Activated T-cell treated with anti-CD3 and anti-CD28 coated beads, Interleukin-2, amount 50 U/mL, for 24 hours (primary cell): ENCODE measurements at regions not wholly inside any gene's neighbourhood (a gene's known extent, or its start where the extent isn't known, plus 50 kb on each side); places are given as distances from the start of the nearest gene placed in this dataset.

Source experiments
- DNase-seq: peaks from one replicate; pipeline ENCODE4 v3.0.0-alpha.2; 2020
- H3K27ac Mint-ChIP-seq: 2 replicates; pipeline ENCODE4 v1.8.0; 2020; ENCODE audit warnings: mild to moderate bottlenecking, mixed read lengths
- H3K27me3 Mint-ChIP-seq: 2 replicates; pipeline ENCODE4 v1.8.0; 2020; ENCODE audit warnings: mixed read lengths
- H3K36me3 Mint-ChIP-seq: 2 replicates; pipeline ENCODE4 v1.8.0; 2020; ENCODE audit warnings: low read depth, mixed read lengths
- H3K4me1 Mint-ChIP-seq: 2 replicates; pipeline ENCODE4 v1.8.0; 2020; ENCODE audit warnings: low read depth, mixed read lengths
- H3K4me3 Mint-ChIP-seq: 2 replicates; pipeline ENCODE4 v1.8.0; 2020; ENCODE audit warnings: mild to moderate bottlenecking, moderate library complexity, mixed read lengths
- H3K9me3 Mint-ChIP-seq: 2 replicates; pipeline ENCODE4 v1.8.0; 2020; ENCODE audit warnings: mixed read lengths

DNA sequence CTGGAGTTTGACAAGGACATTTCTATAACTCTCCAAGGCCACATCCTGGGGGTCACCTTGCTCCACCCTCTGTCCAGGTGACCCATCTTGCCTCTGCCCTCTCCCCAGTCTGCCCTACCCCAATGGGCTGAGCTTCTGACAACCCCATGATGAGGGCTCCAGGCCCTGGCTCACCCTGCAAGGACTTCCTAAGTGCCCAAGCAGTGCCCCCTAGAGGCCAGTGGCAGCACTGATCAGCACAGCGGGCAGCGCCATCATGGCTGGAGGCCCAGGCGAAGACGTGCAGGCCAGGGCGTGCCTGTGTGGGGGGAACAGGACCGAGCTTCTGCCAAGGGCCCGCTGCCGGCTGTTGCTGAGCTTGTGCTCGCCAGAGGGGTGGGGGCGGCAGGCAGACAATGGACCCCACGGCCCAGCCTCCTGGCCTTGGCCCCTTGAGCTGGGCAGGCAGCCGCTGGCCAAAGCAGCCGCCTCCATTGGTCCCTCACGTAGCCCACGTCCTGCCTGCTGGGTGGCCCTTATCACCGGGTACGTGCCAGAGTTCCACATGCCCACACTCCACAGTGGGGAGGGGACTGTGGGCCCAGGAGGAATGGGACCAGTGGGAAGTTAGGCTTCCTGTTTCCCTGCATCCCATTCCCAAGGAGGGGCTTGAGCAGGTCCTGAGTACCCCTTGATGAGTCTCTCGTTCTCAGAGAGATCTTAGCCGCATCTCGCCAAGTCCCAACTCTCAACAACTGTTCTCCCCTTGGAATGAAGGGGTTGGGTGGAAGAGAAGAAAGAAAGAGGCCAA lies 64.3 kb downstream of the MRPL14 start:
- peaks cover 12% of the 10 kb centered on the region for H3K27me3 Mint-ChIP-seq
- peak; percentile 43 for DNase-seq
- no peaks in the 10 kb centered on the region for H3K36me3 Mint-ChIP-seq

DNA sequence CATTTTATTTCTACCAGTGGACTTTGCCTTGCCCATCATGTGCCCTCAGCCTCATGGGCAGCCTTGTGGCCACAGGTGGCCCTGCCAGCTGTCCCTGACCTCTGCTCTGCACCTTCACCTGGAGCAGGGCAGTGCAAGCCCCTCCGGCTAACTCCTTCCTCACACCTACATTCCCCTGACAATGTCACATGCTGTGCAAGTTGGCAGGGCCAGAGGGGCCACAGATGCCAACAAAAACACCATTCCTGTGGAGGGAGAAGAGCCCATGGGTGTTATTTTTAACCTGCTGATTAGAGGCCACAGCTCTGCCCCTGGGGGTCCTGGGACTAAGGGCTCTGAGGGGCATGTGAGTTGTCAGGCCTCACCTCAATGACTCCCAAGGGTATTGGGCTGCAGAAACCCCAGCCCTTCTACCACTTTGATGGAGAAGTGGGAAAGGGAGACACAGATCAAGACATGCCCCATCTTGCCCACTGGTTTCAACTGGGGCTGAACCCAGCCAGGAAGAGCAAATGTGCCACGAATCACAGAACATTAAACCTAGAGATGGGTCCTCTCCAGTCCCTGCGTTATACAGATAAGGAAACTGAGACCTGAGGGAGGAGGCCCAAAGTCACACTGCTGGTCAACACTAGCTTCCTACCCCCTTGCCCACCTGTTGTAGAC lies 65.0 kb downstream of the MRPL14 start:
- no peak for DNase-seq
- Mint-ChIP-seq H3K27ac (no peak overlapping the region), H3K4me3 (no peak overlapping the region), H3K4me1 (peaks cover 10% of the 10 kb centered on the region), H3K27me3 (peaks cover 12% of the 10 kb centered on the region), H3K9me3 (peaks cover 4% of the 10 kb centered on the region), H3K36me3 (no peaks in the 10 kb centered on the region)

More for the DNA sequence above, 64.3 kb downstream of the MRPL14 start:
- H3K27ac Mint-ChIP-seq: no peak overlapping the region
- peaks cover 10% of the 10 kb centered on the region for H3K4me1 Mint-ChIP-seq
- peaks cover 4% of the 10 kb centered on the region for H3K9me3 Mint-ChIP-seq
- no peak overlapping the region for H3K4me3 Mint-ChIP-seq

DNA sequence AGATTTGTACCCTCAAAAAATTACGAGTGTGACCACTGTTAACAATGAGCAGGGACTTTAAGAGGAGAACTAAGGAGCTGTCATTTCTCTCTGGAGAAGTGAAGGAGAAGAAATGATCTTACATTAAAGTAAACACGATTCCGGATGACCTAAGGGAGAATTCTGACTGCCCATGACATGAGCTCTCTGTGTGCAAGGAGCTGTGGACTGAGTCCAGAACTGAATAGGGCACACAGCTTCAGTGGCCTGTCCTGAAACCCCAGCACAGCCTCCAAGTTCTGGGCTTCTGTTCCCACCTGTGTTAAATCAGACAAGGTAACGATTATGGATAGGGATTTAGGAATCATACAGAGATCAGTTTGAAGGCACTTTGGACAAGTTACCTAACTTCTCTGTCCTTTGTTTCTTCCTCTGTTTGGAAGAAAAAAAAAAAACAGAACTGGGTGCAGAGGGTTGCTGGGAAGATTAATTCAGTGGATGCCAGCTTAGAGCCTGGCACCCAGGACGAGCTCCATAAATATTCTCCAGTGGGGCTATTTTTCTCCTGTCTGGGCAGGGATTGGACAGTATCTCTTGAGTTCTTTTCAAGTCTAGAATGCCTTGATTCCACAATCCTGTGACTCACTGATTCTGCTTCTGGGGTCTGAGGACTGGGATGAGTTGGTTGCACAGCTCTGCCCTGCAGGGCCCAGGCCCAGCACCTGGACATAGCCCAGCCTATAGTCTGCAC lies 65.7 kb downstream of the MRPL14 start:
- peaks cover 12% of the 10 kb centered on the region for H3K27me3 Mint-ChIP-seq
- no peak overlapping the region for H3K27ac Mint-ChIP-seq

DNA sequence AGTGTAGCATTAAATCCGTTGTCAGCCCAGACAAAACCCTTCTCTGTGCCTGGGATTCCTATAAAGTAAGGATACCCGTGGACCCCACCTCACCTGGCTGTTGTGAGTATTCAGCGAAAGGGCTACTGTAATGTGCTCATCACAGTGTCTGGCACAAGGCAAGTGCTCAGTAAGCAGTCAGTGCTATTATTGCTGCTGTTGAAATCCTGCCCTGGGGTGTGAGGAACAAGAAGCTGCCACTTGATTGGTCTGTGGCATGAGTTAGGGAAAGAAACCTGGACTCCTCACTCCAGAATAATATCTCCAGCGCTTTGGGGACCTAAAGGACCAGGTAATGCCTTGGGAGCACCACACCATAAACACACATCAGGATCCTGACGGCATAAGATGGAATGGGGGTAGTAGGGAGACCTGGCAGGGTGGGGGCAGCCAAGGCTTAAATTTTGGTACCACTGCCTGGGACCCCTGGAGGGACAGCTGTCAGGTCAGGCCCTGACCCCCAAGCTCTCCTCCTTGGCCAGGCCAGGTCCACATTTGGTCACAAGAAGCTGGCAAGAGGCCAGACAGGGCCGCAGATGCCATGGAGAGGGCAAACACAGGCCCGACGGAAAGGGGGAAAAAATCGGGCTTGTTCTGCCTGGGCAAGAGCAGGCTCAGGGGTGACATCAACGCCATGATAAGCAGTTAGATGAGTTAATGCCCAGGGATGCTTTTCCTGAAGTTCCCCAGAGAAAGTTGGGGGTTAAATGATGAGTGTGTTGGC lies 66.5 kb downstream of the MRPL14 start:
- Mint-ChIP-seq H3K4me1 (peaks cover 10% of the 10 kb centered on the region), H3K36me3 (no peaks in the 10 kb centered on the region), H3K27ac (no peak overlapping the region), H3K27me3 (peaks cover 12% of the 10 kb centered on the region), H3K9me3 (peaks cover 4% of the 10 kb centered on the region), H3K4me3 (no peak overlapping the region)
- DNase-seq: no peak

More for the DNA sequence above, 65.7 kb downstream of the MRPL14 start:
- no peak for DNase-seq
- peaks cover 4% of the 10 kb centered on the region for H3K9me3 Mint-ChIP-seq
- no peaks in the 10 kb centered on the region for H3K36me3 Mint-ChIP-seq
- H3K4me3 Mint-ChIP-seq: no peak overlapping the region
- peaks cover 10% of the 10 kb centered on the region for H3K4me1 Mint-ChIP-seq

DNA sequence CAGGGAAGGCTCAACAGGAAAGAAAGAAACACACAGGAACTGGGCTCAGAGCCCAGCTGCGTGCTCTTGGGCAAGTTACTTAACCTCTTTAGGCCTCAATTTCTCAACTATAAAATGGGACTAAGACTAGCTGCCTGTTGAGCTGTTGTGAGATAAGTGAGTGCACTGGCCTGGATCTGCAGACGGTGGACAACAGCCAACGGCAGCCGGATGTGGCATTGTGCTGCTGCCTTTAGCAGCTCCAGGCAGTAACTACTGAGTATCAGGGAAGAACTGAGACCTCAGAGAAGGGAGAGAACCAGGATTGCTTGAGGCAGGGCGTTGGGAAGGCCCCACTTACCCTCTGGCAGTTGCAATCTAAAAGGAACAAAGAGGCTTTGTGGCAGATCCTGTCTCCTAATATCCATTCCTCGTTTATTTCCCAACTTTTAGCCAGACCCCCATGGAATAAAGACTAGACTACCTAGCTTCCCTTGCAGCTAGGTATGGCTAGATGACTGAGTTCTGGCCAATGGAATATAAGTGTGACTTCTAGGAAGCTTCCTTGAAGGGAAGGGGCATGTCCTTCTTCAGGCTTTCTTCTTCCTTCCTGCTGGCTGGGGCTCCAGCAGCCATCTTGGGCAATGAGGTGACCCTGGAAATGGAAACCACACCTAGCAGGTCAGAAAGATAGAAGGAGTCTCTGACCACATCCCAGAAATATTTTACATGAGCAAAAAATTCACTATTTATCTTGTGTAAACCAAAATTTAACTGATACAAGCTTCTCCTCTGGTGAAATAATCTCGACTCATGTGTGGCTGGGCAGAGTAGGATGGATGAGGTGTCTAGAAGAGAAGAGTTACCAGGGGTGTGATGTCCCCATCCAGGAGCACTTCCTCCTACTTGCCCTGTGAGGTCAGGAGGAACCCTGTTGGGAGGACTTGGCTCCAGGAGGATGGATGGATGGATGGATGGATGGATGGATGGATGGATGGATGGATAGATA lies 67.6 kb downstream of the MRPL14 start:
- Mint-ChIP-seq H3K36me3 (no peaks in the 10 kb centered on the region), H3K27ac (no peak overlapping the region), H3K4me1 (peaks cover 9% of the 10 kb centered on the region)

DNA sequence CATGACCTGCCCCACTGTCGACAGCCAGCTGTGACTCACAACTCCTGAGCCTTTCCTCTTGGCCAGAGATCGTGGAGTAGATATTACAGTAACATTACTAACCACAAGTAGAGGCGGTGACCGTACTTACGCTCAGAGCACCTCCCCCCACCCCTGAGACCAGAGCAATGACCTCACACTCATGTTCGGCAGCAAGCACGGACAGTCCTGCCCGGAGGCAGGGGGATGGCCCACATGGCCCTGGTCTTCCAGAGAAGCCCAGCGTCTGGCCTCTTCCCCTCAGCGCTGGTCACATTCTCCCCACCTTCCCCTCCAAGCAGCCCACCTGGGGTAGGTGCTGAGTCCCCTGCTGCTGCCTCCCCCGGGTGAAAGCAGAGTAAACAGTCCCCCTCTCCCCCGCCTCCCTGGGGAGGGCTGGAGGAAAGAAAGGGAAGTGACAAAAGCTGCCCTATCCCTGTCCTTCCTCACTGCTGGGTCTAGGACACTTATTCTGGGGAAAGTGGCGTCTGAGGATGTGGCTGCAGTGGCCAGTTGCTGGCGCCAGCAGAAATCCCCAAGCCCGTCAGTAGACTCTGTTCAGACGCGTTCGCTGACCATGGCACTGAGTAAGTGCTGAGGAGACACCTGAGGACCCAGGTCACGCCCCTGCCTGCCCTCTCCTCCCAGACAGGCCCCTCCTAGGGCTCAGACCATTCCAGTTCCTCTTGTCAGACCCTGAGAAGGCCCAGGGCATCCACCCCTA lies 68.5 kb downstream of the MRPL14 start:
- no peaks in the 10 kb centered on the region for H3K36me3 Mint-ChIP-seq
- H3K27me3 Mint-ChIP-seq: peaks cover 12% of the 10 kb centered on the region
- DNase-seq: no peak
- H3K4me3 Mint-ChIP-seq: no peak overlapping the region
- H3K27ac Mint-ChIP-seq: no peak overlapping the region
- peaks cover 5% of the 10 kb centered on the region for H3K4me1 Mint-ChIP-seq
- H3K9me3 Mint-ChIP-seq: peaks cover 4% of the 10 kb centered on the region

More for the DNA sequence above, 67.6 kb downstream of the MRPL14 start:
- Mint-ChIP-seq H3K27me3 (peaks cover 12% of the 10 kb centered on the region), H3K4me3 (no peak overlapping the region), H3K9me3 (peaks cover 4% of the 10 kb centered on the region)
- no peak for DNase-seq

DNA sequence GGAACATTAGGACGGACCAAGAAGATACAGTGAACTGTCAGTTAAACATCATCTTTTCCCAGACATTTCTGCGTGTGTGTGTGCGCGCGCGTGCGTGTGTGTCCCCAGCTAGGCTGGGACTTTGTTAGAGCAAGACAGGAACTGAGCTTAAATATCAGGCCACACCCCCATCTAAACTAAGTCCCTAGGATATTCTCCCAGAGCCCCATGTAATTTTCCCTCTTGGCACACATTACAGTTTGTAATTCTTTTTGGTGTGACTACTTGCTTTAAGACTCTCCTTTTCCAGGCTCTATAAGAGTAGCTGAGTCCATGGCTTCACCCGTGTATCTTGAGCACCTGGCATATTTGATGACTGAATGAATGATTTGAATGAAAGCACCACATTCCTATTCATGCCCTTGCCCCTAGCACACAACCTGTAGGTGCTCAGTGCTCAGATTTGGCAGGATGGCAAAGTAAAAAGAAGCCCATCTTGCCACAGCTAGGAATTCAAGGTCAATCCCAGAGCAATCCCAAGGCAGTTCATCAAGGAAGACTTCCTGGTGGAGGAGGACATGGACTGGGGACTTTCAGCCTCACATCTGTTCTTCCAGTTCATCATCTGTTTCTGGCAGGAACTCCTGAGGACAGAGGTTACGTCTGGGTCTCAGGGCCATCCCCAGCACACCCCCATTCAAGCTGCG lies 69.2 kb downstream of the MRPL14 start:
- Mint-ChIP-seq H3K9me3 (peaks cover 4% of the 10 kb centered on the region), H3K4me3 (no peak overlapping the region), H3K4me1 (peaks cover 5% of the 10 kb centered on the region), H3K27ac (no peak overlapping the region), H3K36me3 (no peaks in the 10 kb centered on the region), H3K27me3 (peaks cover 12% of the 10 kb centered on the region)
- DNase-seq: no peak

DNA sequence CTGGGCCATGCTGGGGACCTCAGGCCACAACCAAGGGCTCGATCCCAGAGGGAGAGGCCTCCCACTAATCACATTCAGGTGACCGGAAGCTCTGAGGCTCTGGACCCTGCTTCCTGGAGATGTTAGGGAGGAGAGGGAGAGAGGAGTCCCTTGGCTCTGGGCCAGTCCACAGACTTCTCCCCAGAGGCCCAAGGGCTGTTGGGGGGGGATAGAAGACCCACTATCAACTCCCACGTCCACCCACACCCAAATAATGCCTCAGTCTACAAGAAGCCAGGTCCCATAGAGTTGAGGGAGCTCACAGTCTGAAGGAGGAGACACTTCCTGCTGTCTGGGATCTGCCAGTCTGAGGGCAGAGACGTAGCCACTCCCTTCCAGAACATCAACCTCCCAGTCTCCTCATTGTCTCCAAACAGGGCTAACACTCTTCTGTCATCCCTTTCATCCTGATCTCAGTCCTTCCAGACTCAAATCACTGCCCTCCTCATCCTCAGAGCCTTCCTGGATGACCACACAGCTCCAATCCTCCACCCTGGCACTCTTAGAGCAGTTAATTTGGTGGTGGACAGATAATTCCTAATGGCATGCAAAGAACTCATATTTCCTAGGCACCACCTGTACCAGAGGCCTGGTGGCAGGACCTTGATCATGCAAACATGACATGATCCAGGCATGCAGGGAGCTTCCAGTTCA lies 69.9 kb downstream of the MRPL14 start:
- H3K27ac Mint-ChIP-seq: no peak overlapping the region

DNA sequence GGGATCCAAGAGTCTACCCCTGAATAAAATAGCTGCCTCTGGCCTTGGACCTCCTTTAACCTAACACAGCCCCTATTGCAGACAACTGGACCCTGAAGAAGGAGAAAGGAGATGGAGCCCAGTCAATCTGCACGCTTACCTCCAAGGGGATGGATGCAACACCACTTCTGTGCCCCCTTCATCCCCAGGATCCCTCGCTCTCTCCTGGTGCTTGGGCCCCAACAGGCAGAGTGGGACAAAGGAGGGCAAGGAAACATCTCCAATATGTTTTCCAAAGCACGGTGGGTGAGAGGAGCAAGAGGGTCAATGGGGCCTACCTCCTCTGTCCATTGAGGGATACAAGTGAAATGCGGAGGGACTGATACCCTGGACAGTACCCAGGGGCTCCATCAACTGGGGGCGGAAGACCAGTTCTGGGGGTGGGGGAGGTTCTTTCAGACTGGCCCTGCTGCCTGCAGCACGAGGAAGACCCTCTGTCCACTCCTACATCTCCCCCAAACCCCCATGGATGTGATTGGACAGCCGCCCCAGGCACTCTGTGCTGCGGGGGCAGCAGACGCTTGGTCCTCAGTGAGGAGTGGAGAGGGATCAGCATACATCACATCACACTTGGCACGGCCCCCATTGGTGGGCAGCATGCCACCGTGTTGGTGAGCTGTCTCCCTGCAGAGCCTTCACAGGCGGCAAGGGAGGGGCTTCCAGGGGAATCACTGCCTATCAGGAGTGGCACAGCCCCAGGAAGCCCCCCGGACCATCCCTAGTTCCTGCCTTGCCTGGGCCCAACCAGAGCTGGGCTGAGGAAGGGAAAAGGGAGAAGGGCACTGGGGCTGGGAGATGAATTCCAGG lies 70.6 kb downstream of the MRPL14 start:
- Mint-ChIP-seq H3K27ac (no peak overlapping the region), H3K4me1 (peaks cover 5% of the 10 kb centered on the region), H3K27me3 (peaks cover 12% of the 10 kb centered on the region), H3K4me3 (no peak overlapping the region), H3K9me3 (peaks cover 4% of the 10 kb centered on the region), H3K36me3 (no peaks in the 10 kb centered on the region)
- DNase-seq: no peak

More for the DNA sequence above, 69.9 kb downstream of the MRPL14 start:
- peaks cover 12% of the 10 kb centered on the region for H3K27me3 Mint-ChIP-seq
- peaks cover 5% of the 10 kb centered on the region for H3K4me1 Mint-ChIP-seq
- no peak overlapping the region for H3K4me3 Mint-ChIP-seq
- H3K9me3 Mint-ChIP-seq: peaks cover 4% of the 10 kb centered on the region
- no peaks in the 10 kb centered on the region for H3K36me3 Mint-ChIP-seq
- DNase-seq: no peak

DNA sequence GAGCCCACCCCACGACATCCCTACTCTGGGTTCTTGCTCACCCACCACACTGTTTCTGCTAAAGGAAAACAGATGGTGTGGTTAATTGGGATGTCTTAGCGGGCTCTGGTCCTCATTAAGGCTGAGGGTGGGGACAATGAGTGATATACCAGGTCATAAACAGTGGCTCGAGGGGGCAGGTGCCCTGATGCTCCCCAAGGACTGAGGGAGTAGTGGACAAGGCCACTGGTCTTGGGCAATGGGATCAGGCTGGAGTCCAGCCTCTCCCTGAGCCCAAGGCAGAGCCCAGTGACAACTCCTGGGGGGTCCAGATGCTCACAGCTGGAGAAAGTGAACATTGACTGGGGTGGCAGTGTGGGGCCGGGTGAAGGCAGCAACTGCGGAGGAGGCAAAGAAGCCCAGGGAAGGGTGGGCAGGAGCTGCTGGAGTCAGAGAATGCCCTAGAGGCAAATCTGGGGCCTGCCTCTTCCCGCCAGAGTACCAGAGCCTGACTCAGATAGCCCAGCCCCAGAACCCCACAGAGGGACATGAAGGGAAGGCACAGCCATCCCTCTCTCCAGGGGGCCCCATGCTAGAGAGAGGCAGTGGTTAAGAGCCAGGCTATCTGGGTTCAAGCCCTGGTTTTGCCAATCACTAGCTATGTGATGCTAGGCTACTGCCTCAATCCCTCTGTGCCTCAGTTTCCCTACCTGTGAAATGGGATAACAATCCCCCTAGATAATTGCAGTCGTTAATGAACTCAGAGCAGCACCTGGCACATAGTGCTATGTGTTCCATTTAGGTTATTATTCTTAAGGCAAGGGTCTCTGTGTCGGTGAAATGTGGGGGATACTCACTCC lies 72.3 kb downstream of the MRPL14 start:
- H3K27ac Mint-ChIP-seq: no peak overlapping the region
- no peaks in the 10 kb centered on the region for H3K36me3 Mint-ChIP-seq
- H3K4me3 Mint-ChIP-seq: no peak overlapping the region
- H3K9me3 Mint-ChIP-seq: peaks cover 3% of the 10 kb centered on the region
- H3K27me3 Mint-ChIP-seq: peaks cover 12% of the 10 kb centered on the region
- H3K4me1 Mint-ChIP-seq: peaks cover 5% of the 10 kb centered on the region
- DNase-seq: no peak
